ENCODE measurements at regions not wholly inside any gene's neighbourhood (a gene's known extent, or its start where the extent isn't known, plus 50 kb on each side); places are given as distances from the start of the nearest gene placed in this dataset.

GRCh38 chr4:97360733-97361132, 782.5 kb downstream of the STPG2 start:
- ATAC-seq, result no peak
- Histone ChIP-seq H2AFZ (ENCODE audit: low read depth, low read length, poor library complexity, severe bottlenecking) (no peak overlapping the region), H3K4me2 (ENCODE audit: low read length) (no peak overlapping the region), H3K27me3 (ENCODE audit: insufficient read depth, low read length) (no peaks in the 10 kb centered on the region), H3K4me1 (ENCODE audit: control insufficient read depth in 1 of 2, insufficient read depth in 2 of 2, low read length in 2 of 2) (no peaks in the 10 kb centered on the region), H3K9me2 (ENCODE audit: insufficient read depth) (no peaks in the 10 kb centered on the region), H3K9ac (ENCODE audit: low read length) (no peak overlapping the region), H3K9me3 (ENCODE audit: control insufficient read depth in 1 of 2, insufficient read depth in 1 of 2, low read depth in 1 of 2, low read length in 2 of 2) (no peaks in the 10 kb centered on the region), H3K36me3 (ENCODE audit: control insufficient read depth in 1 of 2, insufficient read depth in 2 of 2, low read length in 2 of 2) (no peaks in the 10 kb centered on the region), H3K4me3 (replicated peaks in 1 of 2; ENCODE audit: low read depth in 1 of 2, low read length in 2 of 2) (no peak overlapping the region), H3K79me2 (ENCODE audit: insufficient read depth, low read length) (no peaks in the 10 kb centered on the region), H4K20me1 (ENCODE audit: insufficient read depth) (no peaks in the 10 kb centered on the region), H3K27ac (ENCODE audit: low read depth, low read length) (no peak overlapping the region)
- intact Hi-C loops (cut with micrococcal nuclease), result no loop called here
- TF ChIP-seq SRF (IDR thresholded peaks at IDR 0.05; ENCODE audit: low read depth), result no peak
- no peak for TF ChIP-seq EZH2 (IDR thresholded peaks at IDR 0.05)
- TF ChIP-seq POLR2AphosphoS5 (IDR thresholded peaks at IDR 0.05; ENCODE audit: low read depth, low read length), result no peak
- ChIA-PET POLR2A (no interaction called here), CTCF (no interaction called here), RAD21 (ENCODE audit: low non-redundant PET in 1 of 2, low total read pairs in 2 of 2, uncharacterized antibody in 2 of 2, unreplicated experiment in 2 of 2) (no interaction called here)
- DNase-seq (ENCODE audit: low read depth, low spot score), result no peak
- BruUV-seq (replicated peaks), result no TSS peak

- RAD21 ChIA-PET (ENCODE audit: low non-redundant PET in 1 of 2, low total read pairs in 2 of 2, uncharacterized antibody in 2 of 2, unreplicated experiment in 2 of 2), result no interaction called here
- Histone ChIP-seq H3K4me2 (ENCODE audit: low read length) (peak overlapping the region; percentile 67), H3K4me3 (replicated peaks in 1 of 2; ENCODE audit: low read depth in 1 of 2, low read length in 2 of 2) (peak overlapping the region in 1 of 2 experiments; percentile 21; a peak in 2 of 4 replicates), H2AFZ (ENCODE audit: low read depth, low read length, poor library complexity, severe bottlenecking) (peak overlapping the region; percentile 77), H3K4me1 (ENCODE audit: control insufficient read depth in 1 of 2, insufficient read depth in 2 of 2, low read length in 2 of 2) (peaks cover 21 to 23% of the 10 kb centered on the region in 2 experiments), H3K9me2 (ENCODE audit: insufficient read depth) (no peaks in the 10 kb centered on the region), H3K9ac (ENCODE audit: low read length) (no peak overlapping the region), H3K27me3 (ENCODE audit: insufficient read depth, low read length) (no peaks in the 10 kb centered on the region), H3K9me3 (ENCODE audit: control insufficient read depth in 1 of 2, insufficient read depth in 1 of 2, low read depth in 1 of 2, low read length in 2 of 2) (no peaks in the 10 kb centered on the region), H3K27ac (ENCODE audit: low read depth, low read length) (peak overlapping the region; percentile 47; the same call in 1 of the 2 replicates), H3K79me2 (ENCODE audit: insufficient read depth, low read length) (no peaks in the 10 kb centered on the region), H3K36me3 (ENCODE audit: control insufficient read depth in 1 of 2, insufficient read depth in 2 of 2, low read length in 2 of 2) (no peaks in the 10 kb centered on the region), H4K20me1 (ENCODE audit: insufficient read depth) (no peaks in the 10 kb centered on the region)
- no TSS peak for BruUV-seq (replicated peaks)
- ATAC-seq (peak; percentile 91), DNase-seq (ENCODE audit: low read depth, low spot score) (peak; percentile 83)
- 0 out of 2 replicates have a peak, but pooled peaks have one; percentile 16 for TF ChIP-seq RAD21 (IDR thresholded peaks at IDR 0.05; ENCODE audit: low read depth)
- no peak for TF ChIP-seq SRF (IDR thresholded peaks at IDR 0.05; ENCODE audit: low read depth)
- peak; percentile 57; the same call in 1 of the 2 replicates for TF ChIP-seq POLR2AphosphoS5 (IDR thresholded peaks at IDR 0.05; ENCODE audit: low read depth, low read length)
- no peak for TF ChIP-seq YY1 (IDR thresholded peaks at IDR 0.05; ENCODE audit: extremely low read depth, insufficient replicate concordance, low read depth, low read length)
- TF ChIP-seq TCF7L2 (IDR thresholded peaks at IDR 0.05; ENCODE audit: borderline replicate concordance, extremely low read depth, insufficient read depth, insufficient read length), result peak; percentile 95
- TF ChIP-seq FOSL1 (IDR thresholded peaks at IDR 0.05; ENCODE audit: low read depth), result peak; percentile 78
- peak; percentile 55 for TF ChIP-seq SP1 (IDR thresholded peaks at IDR 0.05; ENCODE audit: low read depth)
- peak; percentile 64; the same call in 1 of the 2 replicates for TF ChIP-seq JUND (IDR thresholded peaks at IDR 0.05)
- peak; percentile 49 for TF ChIP-seq CEBPB (IDR thresholded peaks at IDR 0.05; ENCODE audit: low read depth)
- TF ChIP-seq CBX3 (IDR thresholded peaks at IDR 0.05; ENCODE audit: low read depth), result peak; percentile 76
- TF ChIP-seq POLR2A (IDR thresholded peaks at IDR 0.05; ENCODE audit: borderline replicate concordance, extremely low read depth, insufficient read depth, insufficient read length), result no peak
- POLR2A ChIA-PET, result no interaction called here
- intact Hi-C loops (cut with micrococcal nuclease), result no loop called here
- CTCF ChIA-PET, result no interaction called here
These were observed 775.4 kb downstream of the STPG2 start for GRCh38 chr4:97367878-97368277.
